ENCODE measurements at regions not wholly inside any gene's neighbourhood (a gene's known extent, or its start where the extent isn't known, plus 50 kb on each side); places are given as distances from the start of the nearest gene placed in this dataset.

- H3K9me3 ChIP-seq (ENCODE audit: control insufficient read depth in 4 of 4, low read length in 3 of 4): no peaks in the 10 kb centered on the region
- no peak overlapping the region for H3K27ac ChIP-seq (ENCODE audit: low read depth in 1 of 2, low read length in 2 of 2)
- no peak for DNase-seq (ENCODE audit: low spot score)
- H3K4me1 ChIP-seq (ENCODE audit: control insufficient read depth in 4 of 4, insufficient read depth in 4 of 4, low read length in 3 of 4): no peaks in the 10 kb centered on the region
- 79% methylated on average over 9 of the region's 9 CpGs for WGBS
- H3K27me3 ChIP-seq (ENCODE audit: control insufficient read depth in 4 of 4, insufficient read depth in 4 of 4, low read length in 3 of 4): no peaks in the 10 kb centered on the region
- H3K9ac ChIP-seq (ENCODE audit: low read depth in 1 of 2, low read length in 2 of 2): no peak overlapping the region
- no peaks in the 10 kb centered on the region for H3K36me3 ChIP-seq (ENCODE audit: control insufficient read depth in 4 of 4, insufficient read depth in 3 of 4, low read depth in 1 of 4, low read length in 3 of 4)
- H3K4me3 ChIP-seq (ENCODE audit: low read depth in 1 of 3, low read length in 3 of 3): no peak overlapping the region
- TF ChIP-seq GABPA (IDR thresholded peaks at IDR 0.05 in 1 of 2, conservative IDR thresholded peaks at IDR 0.05 in 1 of 2) (no peak), HNF4A (conservative IDR thresholded peaks at IDR 0.05) (no peak), SP1 (IDR thresholded peaks at IDR 0.05) (no peak), RXRA (IDR thresholded peaks at IDR 0.05) (no peak), MAX (IDR thresholded peaks at IDR 0.05) (no peak), REST (IDR thresholded peaks at IDR 0.05) (no peak), FOXA2 (IDR thresholded peaks at IDR 0.05) (no peak), JUND (IDR thresholded peaks at IDR 0.05) (no peak), EGR1 (IDR thresholded peaks at IDR 0.05; ENCODE audit: low read depth in 2 of 2) (no peak)
Measured at GRCh38 chr5:61609840-61610677, 278.0 kb downstream of the ZSWIM6 start.

- Histone ChIP-seq H3K27me3 (ENCODE audit: control insufficient read depth in 4 of 4, insufficient read depth in 4 of 4, low read length in 3 of 4) (no peaks in the 10 kb centered on the region), H3K36me3 (ENCODE audit: control insufficient read depth in 4 of 4, insufficient read depth in 3 of 4, low read depth in 1 of 4, low read length in 3 of 4) (no peaks in the 10 kb centered on the region), H3K9me3 (ENCODE audit: control insufficient read depth in 4 of 4, low read length in 3 of 4) (no peaks in the 10 kb centered on the region), H3K9ac (ENCODE audit: low read depth in 1 of 2, low read length in 2 of 2) (no peak overlapping the region), H3K4me3 (ENCODE audit: low read depth in 1 of 3, low read length in 3 of 3) (no peak overlapping the region), H3K4me1 (ENCODE audit: control insufficient read depth in 4 of 4, insufficient read depth in 4 of 4, low read length in 3 of 4) (no peaks in the 10 kb centered on the region), H3K27ac (ENCODE audit: low read depth in 1 of 2, low read length in 2 of 2) (no peak overlapping the region)
- no peak for DNase-seq (ENCODE audit: low spot score)
- 77% methylated on average over 7 of the region's 7 CpGs for WGBS
- no peak for TF ChIP-seq ZBTB33 (IDR thresholded peaks at IDR 0.05)
- TF ChIP-seq GABPA (IDR thresholded peaks at IDR 0.05 in 1 of 2, conservative IDR thresholded peaks at IDR 0.05 in 1 of 2): no peak
- TF ChIP-seq YY1 (IDR thresholded peaks at IDR 0.05): no peak
- TF ChIP-seq EGR1 (IDR thresholded peaks at IDR 0.05; ENCODE audit: low read depth in 2 of 2): no peak
- no peak for TF ChIP-seq MAX (IDR thresholded peaks at IDR 0.05)
- TF ChIP-seq RXRA (IDR thresholded peaks at IDR 0.05): no peak
- TF ChIP-seq REST (IDR thresholded peaks at IDR 0.05): no peak
Measured at GRCh38 chr5:61610678-61611024, 278.6 kb downstream of the ZSWIM6 start.
